ENCODE measurements at regions not wholly inside any gene's neighbourhood (a gene's known extent, or its start where the extent isn't known, plus 50 kb on each side); places are given as distances from the start of the nearest gene placed in this dataset.
"Not testable (repeated sequence)": the region's sequence is repeated elsewhere in the genome, so short reads cannot be mapped to it uniquely, and the experiment has no call there.

GRCh38 chr4:111070390-111070789, 447.5 kb upstream of the PITX2 start:
- H3K9me3 ChIP-seq, result no peaks in the 10 kb centered on the region
- no peaks in the 10 kb centered on the region for H3K27me3 ChIP-seq
- H3K27ac ChIP-seq, result no peak overlapping the region
- H3K36me3 ChIP-seq, result no peaks in the 10 kb centered on the region
- TF ChIP-seq POLR2A (IDR thresholded peaks at IDR 0.05) (no peak), POLR2AphosphoS5 (IDR thresholded peaks at IDR 0.05) (no peak), EP300 (IDR thresholded peaks at IDR 0.05) (no peak), CTCF (IDR thresholded peaks at IDR 0.05) (no peak)
- WGBS, 2 donors (ENCODE audit: low coverage in 1 of 2), result 78 to 80% methylated on average over 4 of the region's 4 CpGs
- ATAC-seq, result no peak
- H3K4me1 ChIP-seq, result no peaks in the 10 kb centered on the region
- no peak overlapping the region for H3K4me3 ChIP-seq

GRCh38 chr4:111074523-111075114, 451.7 kb upstream of the PITX2 start:
- ATAC-seq, result no peak
- 87 to 100% methylated on average over 1 to 3 of the region's 12 CpGs for whole genome bisulfite sequencing, 2 donors (ENCODE audit: low coverage in 1 of 2)
- H3K36me3 ChIP-seq, result no peaks in the 10 kb centered on the region
- H3K27me3 ChIP-seq, result no peaks in the 10 kb centered on the region
- no peak overlapping the region for H3K27ac ChIP-seq
- peaks cover 0 to 11% (median 0%) of the 10 kb centered on the region in 3 donors for H3K9me3 ChIP-seq
- TF ChIP-seq POLR2AphosphoS5 (IDR thresholded peaks at IDR 0.05) (no peak), EP300 (IDR thresholded peaks at IDR 0.05) (no peak), CTCF (IDR thresholded peaks at IDR 0.05) (no peak), POLR2A (IDR thresholded peaks at IDR 0.05) (no peak)
- no peak overlapping the region for H3K4me3 ChIP-seq
- no peaks in the 10 kb centered on the region for H3K4me1 ChIP-seq

GRCh38 chr4:111076299-111076698, 453.4 kb upstream of the PITX2 start:
- H3K9me3 ChIP-seq, result peaks cover 0 to 11% (median 0%) of the 10 kb centered on the region in 3 donors
- not testable (repeated sequence) for H3K27ac ChIP-seq, H3K4me1 ChIP-seq, ATAC-seq, H3K27me3 ChIP-seq, H3K4me3 ChIP-seq, H3K36me3 ChIP-seq
- WGBS, 2 donors (ENCODE audit: low coverage in 1 of 2), result 50% methylated on average over 1 of the region's 1 CpG; no CpG with 5 or more reads in 1 of the 2 donors

GRCh38 chr4:111108153-111108552, 485.3 kb upstream of the PITX2 start:
- no peaks in the 10 kb centered on the region for H3K27me3 ChIP-seq
- H3K9me3 ChIP-seq, result no peaks in the 10 kb centered on the region
- H3K36me3 ChIP-seq, result no peaks in the 10 kb centered on the region
- ATAC-seq, result no peak
- 100% methylated on average over 1 of the region's 1 CpG; no CpG with 5 or more reads in 1 of the 2 donors for WGBS, 2 donors (ENCODE audit: low coverage in 1 of 2)
- no peaks in the 10 kb centered on the region for H3K4me1 ChIP-seq
- H3K27ac ChIP-seq, result no peak overlapping the region
- TF ChIP-seq EP300 (IDR thresholded peaks at IDR 0.05) (no peak), CTCF (IDR thresholded peaks at IDR 0.05) (no peak), POLR2A (IDR thresholded peaks at IDR 0.05) (no peak), POLR2AphosphoS5 (IDR thresholded peaks at IDR 0.05) (no peak)
- no peak overlapping the region for H3K4me3 ChIP-seq

- ATAC-seq, result no peak
- Histone ChIP-seq H3K27me3 (no peaks in the 10 kb centered on the region), H3K4me3 (no peak overlapping the region), H3K4me1 (no peaks in the 10 kb centered on the region), H3K27ac (no peak overlapping the region), H3K9me3 (no peaks in the 10 kb centered on the region), H3K36me3 (no peaks in the 10 kb centered on the region)
- WGBS, 2 donors (ENCODE audit: low coverage in 1 of 2), result 79 to 84% methylated on average over 3 of the region's 3 CpGs
- TF ChIP-seq CTCF (IDR thresholded peaks at IDR 0.05) (no peak), POLR2AphosphoS5 (IDR thresholded peaks at IDR 0.05) (no peak), POLR2A (IDR thresholded peaks at IDR 0.05) (no peak), EP300 (IDR thresholded peaks at IDR 0.05) (no peak)
These were observed 490.7 kb upstream of the PITX2 start for GRCh38 chr4:111113591-111113990.
